ENCODE measurements at regions not wholly inside any gene's neighbourhood (a gene's known extent, or its start where the extent isn't known, plus 50 kb on each side); places are given as distances from the start of the nearest gene placed in this dataset.
A peak's percentile ranks its signal among the peaks of the same experiment; 100 is the strongest.
"Not testable (repeated sequence)": the region's sequence is repeated elsewhere in the genome, so short reads cannot be mapped to it uniquely, and the experiment has no call there.

- no peak for DNase-seq
Measured at GRCh38 chr6:3900744-3901336, 51.7 kb downstream of the FAM50B start.

- DNase-seq = peak in 5 of 14 donors; percentile 20 to 56 (median 33)
Measured at GRCh38 chr6:3902871-3903648, 53.9 kb downstream of the FAM50B start.

DNA sequence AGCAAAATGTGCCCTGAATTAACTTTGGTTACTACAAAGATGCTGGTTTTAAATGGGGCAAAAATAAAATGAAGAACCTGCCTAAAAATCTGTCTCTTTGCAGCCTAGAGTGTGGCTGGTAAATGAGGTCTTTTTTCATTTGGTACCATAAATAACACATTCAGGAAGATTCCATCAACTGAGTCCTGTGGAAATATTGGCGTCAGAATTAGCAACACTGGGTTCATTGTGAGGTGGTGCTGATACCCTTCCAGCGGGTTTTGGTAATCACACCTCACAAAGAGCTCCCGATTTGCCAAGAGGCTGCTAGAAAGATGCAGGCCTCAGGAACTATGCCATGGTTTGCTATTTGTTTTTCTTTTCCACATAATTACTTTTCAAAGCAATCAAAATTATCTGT, 55.3 kb downstream of the FAM50B start:
- peak in 1 of 14 donors; percentile 53 for DNase-seq

- peak in 2 of 14 donors; percentile 31 to 54 for DNase-seq
Measured at GRCh38 chr6:3905945-3906845, 57.0 kb downstream of the FAM50B start.

DNA sequence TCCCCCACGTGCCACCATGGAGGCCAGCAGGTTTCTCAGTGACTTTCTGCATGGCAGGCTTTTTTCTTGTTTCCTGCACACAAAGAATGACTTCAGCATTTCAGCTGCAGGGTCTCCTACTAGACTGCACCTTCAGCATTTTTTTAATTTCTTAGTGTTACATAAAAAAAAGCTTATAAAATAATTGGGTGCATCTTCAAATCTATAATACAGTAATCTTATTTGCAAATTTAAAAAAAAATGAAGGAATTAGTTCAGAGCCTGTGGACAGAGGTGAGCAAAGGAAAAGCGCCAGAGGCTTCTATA, 57.6 kb downstream of the FAM50B start:
- no peak for DNase-seq

GRCh38 chr6:3908223-3908622, 59.0 kb downstream of the FAM50B start:
- DNase-seq = no peak

- DNase-seq = no peak
Measured at GRCh38 chr6:3908961-3909360, 59.8 kb downstream of the FAM50B start.

GRCh38 chr6:3910106-3910663, 61.0 kb downstream of the FAM50B start:
- no peak for DNase-seq

GRCh38 chr6:3911130-3911529, 62.0 kb downstream of the FAM50B start:
- no peak for DNase-seq

GRCh38 chr6:3911614-3912336, 62.6 kb downstream of the FAM50B start:
- DNase-seq = peak in 3 of 14 donors; percentile 15 to 45 (median 21)

DNA sequence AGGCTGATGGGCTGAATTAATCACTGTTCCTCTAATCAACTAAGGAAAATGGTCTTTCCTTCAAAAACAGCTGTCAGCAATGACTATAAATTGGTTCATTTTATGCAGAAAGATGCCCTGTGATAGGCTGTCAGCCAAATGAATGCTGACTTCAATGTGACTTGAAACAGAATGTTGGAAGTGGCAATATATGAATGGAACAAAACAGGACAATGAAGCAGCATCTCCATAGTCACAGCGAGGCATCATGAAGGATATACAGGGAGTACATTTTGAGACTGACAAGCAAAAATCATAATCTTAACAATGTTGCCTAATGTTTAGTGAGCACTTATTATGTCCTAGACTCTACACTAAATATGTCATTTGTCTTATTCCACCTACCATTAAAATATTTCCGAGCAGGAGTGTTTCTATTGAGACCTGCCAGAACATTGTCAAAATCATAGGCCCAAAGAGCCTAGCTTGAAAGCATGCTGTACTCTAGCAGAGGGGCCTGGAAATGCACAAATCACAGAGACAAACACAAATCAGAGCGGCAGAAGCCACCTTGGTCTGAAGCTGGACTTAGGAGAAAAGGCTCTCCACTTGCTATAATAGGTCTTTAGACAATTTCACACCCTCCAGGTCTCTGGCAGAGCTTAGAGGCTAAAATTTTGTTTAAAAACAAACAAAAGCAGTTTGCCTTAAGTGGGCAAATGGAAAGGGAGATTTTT, 63.3 kb downstream of the FAM50B start:
- no peak for DNase-seq

DNA sequence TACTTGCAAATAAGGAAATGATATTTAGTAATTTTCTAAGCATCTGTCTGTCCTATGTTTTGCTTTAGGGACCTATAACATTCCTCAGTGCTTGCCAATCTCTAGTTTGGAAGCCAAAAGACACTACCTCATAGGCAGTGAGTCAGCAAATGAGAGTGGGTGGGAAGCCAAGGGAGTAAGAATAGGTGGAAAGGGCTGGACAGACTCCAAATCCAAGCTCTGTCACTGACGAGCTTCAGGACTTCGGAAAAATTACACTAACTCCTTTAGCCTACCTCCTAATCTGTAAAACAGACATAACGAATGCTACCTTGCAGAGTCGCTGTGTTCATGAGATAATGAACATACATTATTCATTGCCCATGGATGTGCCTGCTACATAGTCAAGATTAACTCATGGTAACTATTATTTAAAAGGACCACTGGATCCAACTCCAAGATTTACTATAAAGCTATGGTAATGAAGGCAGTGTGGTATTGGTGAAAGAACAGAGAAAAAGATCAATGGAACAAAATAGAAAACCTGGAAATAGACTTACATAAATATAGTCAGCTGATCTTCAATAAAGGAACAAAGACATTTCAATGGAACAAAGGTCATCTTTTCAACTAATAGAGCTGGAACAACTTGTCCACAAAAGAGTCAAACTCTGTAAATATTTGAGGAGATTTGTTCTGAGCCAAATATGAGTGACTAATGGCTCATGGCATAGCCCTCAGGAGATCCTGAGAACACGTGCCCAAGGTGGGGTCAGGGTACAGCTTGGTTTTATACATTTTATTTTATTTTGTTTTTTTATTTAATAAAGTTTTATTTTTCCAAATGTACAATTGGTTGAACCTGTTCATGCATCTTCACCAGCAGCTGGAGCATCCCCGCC, 64.1 kb downstream of the FAM50B start:
- peak in 2 of 14 donors; percentile 15 for DNase-seq

GRCh38 chr6:3913958-3914337, 64.8 kb downstream of the FAM50B start:
- no peak for DNase-seq

DNA sequence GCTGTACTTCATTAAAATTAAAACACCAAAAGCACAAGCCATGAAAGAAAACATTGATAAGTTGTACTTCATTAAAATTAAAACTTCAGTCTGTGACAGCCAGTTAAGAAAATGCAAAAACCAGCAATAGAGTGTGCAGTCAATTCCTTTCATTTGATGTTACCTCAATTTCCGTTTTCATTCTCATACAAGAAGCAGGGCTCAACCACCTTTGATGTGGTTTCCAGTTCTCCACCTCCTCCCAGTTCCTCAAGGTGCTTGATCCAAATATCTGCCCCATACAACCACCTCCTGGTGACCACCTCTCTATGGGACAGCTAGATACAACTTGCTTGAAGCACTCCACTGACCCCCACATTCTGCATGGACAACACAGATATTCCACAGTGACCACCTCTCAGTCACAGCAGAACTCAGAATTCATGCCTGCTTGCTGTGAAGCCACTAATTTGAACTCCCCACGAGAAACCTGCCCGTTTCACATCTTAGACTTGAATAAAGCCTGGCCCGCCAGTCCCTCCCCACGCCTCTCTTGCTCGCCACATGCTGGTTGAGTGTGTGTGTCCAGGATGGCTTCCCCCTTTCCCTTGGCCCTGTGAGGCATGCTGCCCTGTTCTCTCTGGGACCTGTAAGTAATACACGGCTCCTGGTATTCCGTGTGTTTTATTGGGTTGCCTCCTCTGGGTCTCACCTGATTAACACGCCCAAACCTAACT, 66.1 kb downstream of the FAM50B start:
- DNase-seq = no peak

GRCh38 chr6:3916211-3916610, 67.0 kb downstream of the FAM50B start:
- no peak for DNase-seq

DNA sequence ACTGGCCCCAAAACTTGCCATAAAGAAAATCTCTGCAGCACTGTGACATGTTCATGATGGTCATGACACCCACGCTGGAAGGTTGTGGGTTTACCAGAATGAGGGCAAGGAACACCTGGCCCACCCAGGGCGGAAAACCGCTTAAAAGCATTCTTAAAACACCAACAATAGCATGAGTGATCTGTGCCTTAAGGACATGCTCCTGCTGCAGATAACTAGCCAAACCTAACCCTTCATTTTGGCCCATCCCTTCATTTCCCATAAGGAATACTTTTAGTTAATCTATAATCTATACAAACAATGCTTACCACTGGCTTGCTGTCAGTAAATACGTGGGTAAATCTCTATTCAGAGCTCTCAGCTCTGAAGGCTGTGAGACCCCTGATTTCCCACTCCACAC, 67.6 kb downstream of the FAM50B start:
- not testable (repeated sequence) for DNase-seq

GRCh38 chr6:3918469-3918868, 69.3 kb downstream of the FAM50B start:
- DNase-seq = no peak

GRCh38 chr6:3919130-3919628, 70.0 kb downstream of the FAM50B start:
- no peak for DNase-seq

- no peak for DNase-seq
Measured at GRCh38 chr6:3919849-3920248, 70.7 kb downstream of the FAM50B start.

- no peak for DNase-seq
Measured at GRCh38 chr6:3920321-3920720, 71.1 kb downstream of the FAM50B start.
